GM19463 (cell line): ENCODE measurements at regions not wholly inside any gene's neighbourhood (a gene's known extent, or its start where the extent isn't known, plus 50 kb on each side); places are given as distances from the start of the nearest gene placed in this dataset.

Experiments
- ATAC-seq: cut with Tn5 transposase; IDR thresholded peaks from one replicate; pipeline ENCODE4 v1.9.1; 2021; ENCODE audit warnings: mild to moderate bottlenecking, moderate library complexity; ENCODE audit not compliant: unreplicated experiment

GRCh38 chr1:79362470-79362869 lies 355.9 kb upstream of the ADGRL4 start:
- no peak for ATAC-seq

- no peak for ATAC-seq
Measured at GRCh38 chr1:79355090-79355489, 348.6 kb upstream of the ADGRL4 start.

- ATAC-seq, result peak; percentile 59
Measured at GRCh38 chr1:79353224-79353623, 346.7 kb upstream of the ADGRL4 start.

GRCh38 chr1:79326875-79327274 lies 320.3 kb upstream of the ADGRL4 start:
- ATAC-seq, result no peak

DNA sequence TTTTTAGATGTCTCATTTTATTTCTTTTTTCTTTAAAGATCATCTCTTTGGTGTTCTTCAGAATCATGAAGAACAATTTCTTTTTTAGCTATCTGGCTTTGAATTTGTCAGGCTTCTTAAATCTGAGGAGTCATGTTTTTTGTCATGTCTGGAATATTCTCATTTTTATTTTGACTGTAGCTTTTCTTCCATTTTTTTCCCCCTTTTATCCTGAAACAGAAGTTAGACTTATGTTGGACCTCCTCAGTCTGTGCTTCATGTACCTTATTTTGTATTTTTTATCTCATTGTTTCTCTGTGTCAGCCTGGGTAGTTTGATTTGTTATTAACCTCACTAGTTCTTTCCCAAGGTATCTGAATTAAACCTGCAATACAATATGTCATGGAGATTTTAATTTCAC lies 319.2 kb upstream of the ADGRL4 start:
- ATAC-seq, result no peak

DNA sequence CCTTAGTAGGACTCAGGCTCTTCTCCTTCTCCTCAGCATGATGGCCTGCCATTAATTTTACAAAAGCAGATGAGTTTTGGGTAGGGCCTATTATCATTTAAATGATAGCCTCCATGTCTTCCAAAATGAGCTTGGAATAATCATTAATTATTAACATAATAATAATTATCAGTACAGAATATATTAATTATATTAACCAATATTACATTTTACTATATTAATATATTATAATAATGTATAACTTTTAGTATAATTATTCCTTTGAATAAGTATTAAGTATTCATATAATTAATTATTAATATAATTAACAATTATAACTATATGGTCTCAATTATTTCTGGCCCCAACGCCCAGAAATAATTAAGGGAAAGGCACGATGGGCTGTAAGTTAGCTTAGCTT lies 318.6 kb upstream of the ADGRL4 start:
- ATAC-seq, result no peak

GRCh38 chr1:79323239-79324025 lies 316.9 kb upstream of the ADGRL4 start:
- no peak for ATAC-seq

GRCh38 chr1:79322511-79323027 lies 316.0 kb upstream of the ADGRL4 start:
- ATAC-seq, result no peak

GRCh38 chr1:79312438-79312837 lies 305.9 kb upstream of the ADGRL4 start:
- ATAC-seq, result no peak

DNA sequence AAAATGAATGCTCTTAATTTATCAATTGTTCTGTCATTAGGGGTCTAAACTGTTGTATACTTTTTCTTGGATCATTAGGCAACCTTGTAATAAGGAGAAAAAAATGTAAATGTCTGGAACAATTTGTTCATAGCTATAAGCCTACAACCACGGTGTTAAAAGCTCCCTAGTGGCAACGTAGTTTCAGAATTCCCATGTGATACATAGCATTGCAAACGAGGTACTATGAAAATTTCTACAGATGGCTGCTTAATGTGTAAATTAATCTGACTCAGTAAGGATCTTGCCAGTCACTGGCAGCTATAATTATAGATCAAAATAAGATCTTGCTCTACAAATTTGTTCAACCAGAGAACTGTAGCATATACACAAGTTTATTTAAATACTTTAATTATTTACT lies 304.1 kb upstream of the ADGRL4 start:
- no peak for ATAC-seq

GRCh38 chr1:79304131-79304530 lies 297.6 kb upstream of the ADGRL4 start:
- no peak for ATAC-seq

GRCh38 chr1:79303040-79303439 lies 296.5 kb upstream of the ADGRL4 start:
- no peak for ATAC-seq

DNA sequence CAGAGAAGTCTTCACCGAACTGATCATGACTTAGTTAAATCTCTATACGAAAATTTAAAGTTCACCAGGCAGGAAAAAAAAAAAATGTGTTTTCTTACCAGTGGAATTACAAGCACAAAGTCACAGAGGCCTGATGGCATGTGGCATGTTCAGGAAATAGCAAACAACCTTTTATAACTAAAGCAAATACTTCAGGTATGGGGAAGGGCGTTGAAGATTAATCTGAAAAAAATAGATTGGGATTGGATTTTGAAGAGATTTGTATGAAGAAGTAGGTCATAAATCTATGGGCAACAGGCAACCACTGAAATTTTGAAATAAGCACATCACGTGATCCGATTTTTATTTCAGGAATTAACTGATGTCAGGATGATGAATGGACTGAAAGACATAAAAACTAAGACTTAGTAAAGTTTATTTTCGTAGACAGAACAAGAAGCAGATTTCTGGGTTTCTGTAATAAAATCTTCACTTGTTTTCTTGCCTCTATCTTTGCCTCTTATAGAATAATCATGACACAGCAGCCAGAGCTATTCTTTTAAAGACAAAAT lies 295.9 kb upstream of the ADGRL4 start:
- ATAC-seq, result no peak

DNA sequence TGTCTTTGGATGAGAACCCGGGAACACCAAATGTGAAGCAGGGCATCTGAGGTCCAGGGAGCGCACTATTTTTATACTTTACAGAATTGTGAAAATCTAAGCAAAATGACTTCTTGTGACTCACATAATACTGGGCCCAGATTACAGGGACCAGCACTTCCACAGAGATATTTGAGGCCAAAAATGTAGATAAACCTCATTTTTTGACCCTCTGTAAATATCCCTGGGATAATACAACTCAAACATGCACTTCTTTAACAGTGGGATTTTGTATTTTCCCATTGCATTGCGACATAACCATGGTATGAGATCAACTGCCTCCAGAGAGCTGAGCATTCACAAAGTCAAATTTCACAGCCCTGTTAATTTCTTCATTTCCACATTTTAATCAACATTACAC lies 289.4 kb upstream of the ADGRL4 start:
- ATAC-seq, result no peak

GRCh38 chr1:79293611-79294010 lies 287.1 kb upstream of the ADGRL4 start:
- no peak for ATAC-seq

DNA sequence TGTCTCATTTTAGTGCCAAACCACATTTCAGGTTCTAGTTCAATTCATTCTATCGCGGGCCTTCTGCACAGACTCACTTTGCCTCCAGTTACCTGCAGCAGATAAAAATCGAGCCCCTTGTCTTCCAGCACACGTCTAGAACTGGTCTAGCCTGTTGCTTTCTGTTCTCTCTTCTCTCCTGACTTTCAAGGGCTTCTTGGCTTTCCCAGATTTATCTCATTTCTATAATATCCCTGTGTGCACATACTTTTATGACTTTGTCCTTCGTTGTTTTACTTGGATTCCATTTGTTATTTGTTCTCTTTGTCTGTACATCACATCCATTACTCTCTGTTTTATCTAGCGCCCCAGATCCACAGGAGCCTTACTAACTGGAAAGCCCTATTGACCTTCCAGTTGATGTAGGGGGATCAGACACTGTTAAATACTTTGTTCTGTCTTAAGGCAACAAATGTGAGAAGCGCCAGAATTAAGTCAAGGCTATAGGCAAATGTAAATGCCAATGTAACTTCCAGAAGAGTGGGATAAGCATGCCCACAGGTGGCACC lies 284.5 kb upstream of the ADGRL4 start:
- ATAC-seq, result no peak

- ATAC-seq, result no peak
Measured at GRCh38 chr1:79287982-79288381, 281.5 kb upstream of the ADGRL4 start.

DNA sequence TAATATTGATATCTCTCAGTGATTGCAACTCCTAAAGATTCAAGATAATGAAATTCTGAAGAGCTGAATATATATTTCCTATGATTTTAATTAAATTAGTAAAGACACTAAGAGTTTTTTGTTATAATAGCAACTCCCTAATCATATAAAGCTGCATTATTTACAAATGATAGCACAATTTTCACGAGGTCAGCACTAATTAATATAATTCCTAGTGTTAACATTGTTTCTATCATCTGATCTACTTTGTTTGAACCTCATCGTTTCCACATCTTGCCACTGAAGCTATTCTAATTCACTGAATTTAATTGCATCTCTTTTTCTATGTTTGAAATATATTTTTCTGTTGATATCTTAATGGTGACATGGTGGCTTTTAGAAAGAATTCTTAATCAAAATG lies 279.1 kb upstream of the ADGRL4 start:
- no peak for ATAC-seq

DNA sequence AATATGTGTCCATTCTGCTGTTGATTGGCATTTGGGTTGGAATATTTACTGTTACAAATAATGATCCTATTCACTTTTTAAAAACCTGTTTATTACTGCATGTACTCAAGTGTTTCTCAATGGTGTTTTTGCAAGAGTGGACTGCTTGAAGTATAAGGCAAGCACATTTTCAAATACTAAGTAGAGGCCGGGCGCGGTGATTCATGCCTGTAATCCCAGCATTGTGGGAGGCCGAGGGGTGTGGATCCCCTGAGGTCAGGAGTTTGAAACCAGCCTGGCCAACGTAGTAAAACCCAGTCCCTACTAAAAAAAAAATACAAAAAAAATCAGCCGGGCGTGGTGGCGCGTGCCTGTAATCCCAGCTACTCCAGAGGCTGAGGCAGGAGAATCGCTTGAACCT lies 276.9 kb upstream of the ADGRL4 start:
- no peak for ATAC-seq

DNA sequence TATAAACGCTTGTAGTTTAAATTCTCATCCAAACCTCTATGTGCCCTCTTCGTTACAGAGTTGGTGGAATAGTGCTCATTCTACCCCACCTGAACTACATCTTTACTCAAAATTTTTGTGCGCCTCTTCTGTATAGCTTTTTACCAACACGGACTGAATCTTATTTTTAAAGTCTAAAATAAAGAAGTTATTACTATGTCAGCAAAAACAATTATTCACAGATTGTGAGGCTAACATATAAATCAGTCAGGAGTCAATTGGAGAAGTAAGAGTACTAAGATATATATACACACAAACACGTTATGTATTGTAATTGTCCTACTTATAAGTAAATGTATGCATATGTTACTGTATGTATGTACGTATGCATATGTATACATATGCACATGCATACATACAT lies 274.9 kb upstream of the ADGRL4 start:
- ATAC-seq, result no peak

DNA sequence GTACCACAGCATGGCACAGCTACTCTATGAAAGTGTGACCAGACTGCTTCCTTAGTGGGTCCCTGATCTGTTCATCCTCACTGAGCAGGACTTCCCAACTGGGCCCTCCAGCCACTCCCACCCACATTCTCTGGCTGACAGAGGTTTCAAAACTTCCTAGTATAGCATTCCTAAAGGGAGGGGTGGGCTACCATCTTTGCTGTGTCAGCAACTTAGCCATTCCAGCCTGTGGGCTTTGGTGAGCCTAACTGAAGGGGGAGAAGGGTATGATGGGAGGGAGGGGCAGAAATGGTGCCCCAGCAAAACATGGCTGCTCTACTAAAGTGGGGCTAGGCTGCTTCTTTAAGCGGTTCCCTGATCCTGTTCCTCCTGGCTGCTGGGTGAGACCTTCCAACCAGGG lies 265.2 kb upstream of the ADGRL4 start:
- no peak for ATAC-seq
